H1 (cell line): ENCODE measurements at regions not wholly inside any gene's neighbourhood (a gene's known extent, or its start where the extent isn't known, plus 50 kb on each side); places are given as distances from the start of the nearest gene placed in this dataset.

ENCODE experiments used
- BCL11A ChIP-seq, 2 experiments: IDR thresholded peaks; one replicate each; pipeline ENCODE4 v1.6.1; 2011; ENCODE audit warnings: low read depth in 2 of 2, low read length in 2 of 2, mild to moderate bottlenecking in 2 of 2
- EZH2 ChIP-seq: fragments of 200-600 bp; sonication (generic); IDR thresholded peaks from 2 replicates; pipeline ENCODE4 v1.7.1; 2012; ENCODE audit warnings: low read depth, mild to moderate bottlenecking, moderate library complexity, low read length, inconsistent platforms; ENCODE audit not compliant: severe bottlenecking
- GABPA ChIP-seq: IDR thresholded peaks from 2 replicates; pipeline ENCODE4 v1.6.1; 2011; ENCODE audit warnings: mild to moderate bottlenecking, low read length, moderate library complexity, borderline replicate concordance; ENCODE audit not compliant: insufficient read depth
- JUN ChIP-seq: IDR thresholded peaks from 2 replicates; pipeline ENCODE4 v1.6.1; 2011; ENCODE audit warnings: low read depth, mild to moderate bottlenecking, improper control_type of control experiment, low read length
- MAFK ChIP-seq: IDR thresholded peaks from 2 replicates; pipeline ENCODE4 v1.6.1; 2012; ENCODE audit warnings: low read depth, mild to moderate bottlenecking, improper control_type of control experiment, low read length
- POLR2A ChIP-seq, 2 experiments: IDR thresholded peaks; 1 replicate in 1 of 2; 2 replicates in 1 of 2; pipeline ENCODE4 v1.6.1; 2011; ENCODE audit warnings: low read depth in 2 of 2, low read length in 2 of 2, mild to moderate bottlenecking in 2 of 2; ENCODE audit errors: control extremely low read depth in 1 of 2
- POLR2AphosphoS5 ChIP-seq: IDR thresholded peaks from 2 replicates; pipeline ENCODE4 v1.6.1; 2011; ENCODE audit warnings: low read depth, low read length
- RXRA ChIP-seq: IDR thresholded peaks from 2 replicates; pipeline ENCODE4 v1.6.1; 2011; ENCODE audit warnings: low read depth, mild to moderate bottlenecking, low read length, moderate library complexity; ENCODE audit not compliant: insufficient read depth
- TF ChIP-seq, protein P1 (sequence below), 3 experiments: IDR thresholded peaks; 1 replicate in 2 of 3; 2 replicates in 1 of 3; pipeline versions ENCODE4 v1.5.1 to v1.6.1; 2011; ENCODE audit warnings: low read length in 3 of 3, mild to moderate bottlenecking in 3 of 3, inconsistent platforms in 2 of 3, low read depth in 1 of 3, moderate library complexity in 1 of 3; ENCODE audit not compliant: insufficient read depth in 1 of 3; ENCODE audit errors: control extremely low read depth in 1 of 3
- TF ChIP-seq, protein P2 (sequence below): IDR thresholded peaks from 2 replicates; pipeline ENCODE4 v1.6.1; 2012; ENCODE audit warnings: inconsistent platforms

DNA sequence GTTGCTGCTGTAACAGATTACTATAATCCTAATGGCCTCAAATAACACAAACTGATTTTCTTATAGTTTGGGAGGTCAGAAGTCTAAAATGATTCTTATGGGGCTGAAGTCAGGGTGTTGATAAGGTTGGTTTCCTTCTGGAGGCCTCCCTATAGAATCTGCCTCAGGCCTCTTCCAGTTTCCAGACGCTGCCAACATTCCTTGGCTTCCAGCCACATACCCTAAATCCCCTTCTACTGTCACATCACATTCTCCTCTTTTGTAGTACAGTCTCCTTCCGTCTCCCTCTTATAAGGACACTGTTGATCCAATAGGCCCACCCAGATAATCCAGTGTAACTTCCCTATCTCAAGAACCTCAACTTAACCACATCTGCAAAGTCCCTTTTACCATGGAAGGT, 145.3 kb upstream of the NCAM2 start:
- TF ChIP-seq BCL11A (IDR thresholded peaks at IDR 0.05; ENCODE audit: low read depth in 2 of 2, low read length in 2 of 2) (no peak), GABPA (no peak), RXRA (no peak), MAFK (no peak), JUN (no peak), POLR2AphosphoS5 (no peak), EZH2 (no peak), POLR2A (IDR thresholded peaks at IDR 0.05; ENCODE audit: control extremely low read depth in 1 of 2, low read depth in 2 of 2, low read length in 2 of 2) (no peak)
- TF ChIP-seq, protein P1, sequence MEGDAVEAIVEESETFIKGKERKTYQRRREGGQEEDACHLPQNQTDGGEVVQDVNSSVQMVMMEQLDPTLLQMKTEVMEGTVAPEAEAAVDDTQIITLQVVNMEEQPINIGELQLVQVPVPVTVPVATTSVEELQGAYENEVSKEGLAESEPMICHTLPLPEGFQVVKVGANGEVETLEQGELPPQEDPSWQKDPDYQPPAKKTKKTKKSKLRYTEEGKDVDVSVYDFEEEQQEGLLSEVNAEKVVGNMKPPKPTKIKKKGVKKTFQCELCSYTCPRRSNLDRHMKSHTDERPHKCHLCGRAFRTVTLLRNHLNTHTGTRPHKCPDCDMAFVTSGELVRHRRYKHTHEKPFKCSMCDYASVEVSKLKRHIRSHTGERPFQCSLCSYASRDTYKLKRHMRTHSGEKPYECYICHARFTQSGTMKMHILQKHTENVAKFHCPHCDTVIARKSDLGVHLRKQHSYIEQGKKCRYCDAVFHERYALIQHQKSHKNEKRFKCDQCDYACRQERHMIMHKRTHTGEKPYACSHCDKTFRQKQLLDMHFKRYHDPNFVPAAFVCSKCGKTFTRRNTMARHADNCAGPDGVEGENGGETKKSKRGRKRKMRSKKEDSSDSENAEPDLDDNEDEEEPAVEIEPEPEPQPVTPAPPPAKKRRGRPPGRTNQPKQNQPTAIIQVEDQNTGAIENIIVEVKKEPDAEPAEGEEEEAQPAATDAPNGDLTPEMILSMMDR (IDR thresholded peaks at IDR 0.05; ENCODE audit: control extremely low read depth in 1 of 3, insufficient read depth in 1 of 3, low read depth in 1 of 3, low read length in 3 of 3) = no peak
- TF ChIP-seq, protein P2, sequence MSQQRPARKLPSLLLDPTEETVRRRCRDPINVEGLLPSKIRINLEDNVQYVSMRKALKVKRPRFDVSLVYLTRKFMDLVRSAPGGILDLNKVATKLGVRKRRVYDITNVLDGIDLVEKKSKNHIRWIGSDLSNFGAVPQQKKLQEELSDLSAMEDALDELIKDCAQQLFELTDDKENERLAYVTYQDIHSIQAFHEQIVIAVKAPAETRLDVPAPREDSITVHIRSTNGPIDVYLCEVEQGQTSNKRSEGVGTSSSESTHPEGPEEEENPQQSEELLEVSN = no peak
